ENCODE measurements at regions not wholly inside any gene's neighbourhood (a gene's known extent, or its start where the extent isn't known, plus 50 kb on each side); places are given as distances from the start of the nearest gene placed in this dataset.

DNA sequence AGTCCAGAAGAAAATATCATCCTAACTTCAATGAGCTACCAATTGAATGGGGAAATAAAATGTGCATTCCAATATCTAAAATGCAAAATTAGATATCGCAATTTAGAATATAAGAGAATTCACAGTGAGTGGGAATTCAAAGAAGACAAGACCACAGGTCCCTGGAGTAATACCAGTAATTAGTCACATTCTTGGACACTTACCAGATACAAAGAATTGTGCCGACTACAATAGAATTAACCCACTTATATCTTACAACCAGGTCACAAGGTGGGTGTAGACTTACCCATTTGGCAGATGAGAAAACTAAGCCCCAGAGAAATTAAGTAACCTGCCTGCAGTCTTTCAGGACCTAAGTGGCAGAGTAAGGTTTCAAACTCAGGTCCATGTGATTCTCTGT lies 84.3 kb upstream of the C1QTNF7 start:
- TF ChIP-seq, protein P1, sequence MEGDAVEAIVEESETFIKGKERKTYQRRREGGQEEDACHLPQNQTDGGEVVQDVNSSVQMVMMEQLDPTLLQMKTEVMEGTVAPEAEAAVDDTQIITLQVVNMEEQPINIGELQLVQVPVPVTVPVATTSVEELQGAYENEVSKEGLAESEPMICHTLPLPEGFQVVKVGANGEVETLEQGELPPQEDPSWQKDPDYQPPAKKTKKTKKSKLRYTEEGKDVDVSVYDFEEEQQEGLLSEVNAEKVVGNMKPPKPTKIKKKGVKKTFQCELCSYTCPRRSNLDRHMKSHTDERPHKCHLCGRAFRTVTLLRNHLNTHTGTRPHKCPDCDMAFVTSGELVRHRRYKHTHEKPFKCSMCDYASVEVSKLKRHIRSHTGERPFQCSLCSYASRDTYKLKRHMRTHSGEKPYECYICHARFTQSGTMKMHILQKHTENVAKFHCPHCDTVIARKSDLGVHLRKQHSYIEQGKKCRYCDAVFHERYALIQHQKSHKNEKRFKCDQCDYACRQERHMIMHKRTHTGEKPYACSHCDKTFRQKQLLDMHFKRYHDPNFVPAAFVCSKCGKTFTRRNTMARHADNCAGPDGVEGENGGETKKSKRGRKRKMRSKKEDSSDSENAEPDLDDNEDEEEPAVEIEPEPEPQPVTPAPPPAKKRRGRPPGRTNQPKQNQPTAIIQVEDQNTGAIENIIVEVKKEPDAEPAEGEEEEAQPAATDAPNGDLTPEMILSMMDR (IDR thresholded peaks at IDR 0.05; ENCODE audit: insufficient read depth, low read length, poor library complexity, severe bottlenecking): no peak
- no peak for TF ChIP-seq EZH2phosphoT487 (conservative IDR thresholded peaks at IDR 0.05; ENCODE audit: low read length)

Measured in SU-DHL-6 (cell line).